ENCODE measurements at regions not wholly inside any gene's neighbourhood (a gene's known extent, or its start where the extent isn't known, plus 50 kb on each side); places are given as distances from the start of the nearest gene placed in this dataset.

- Histone ChIP-seq H3K4me3 (no peak overlapping the region), H3K27ac (no peak overlapping the region), H3K9me3 (no peaks in the 10 kb centered on the region), H3K4me1 (no peaks in the 10 kb centered on the region), H3K36me3 (no peaks in the 10 kb centered on the region), H3K27me3 (no peaks in the 10 kb centered on the region)
- TF ChIP-seq CTCF (IDR thresholded peaks at IDR 0.05): no peak
- intact Hi-C loops (cut with DNase I): no loop called here
- no peak for DNase-seq (ENCODE audit: low spot score in 2 of 2)
These were observed 190.3 kb downstream of the RBFOX3 start for GRCh38 chr17:79420318-79421243.

GRCh38 chr17:79417476-79417988 lies 193.3 kb downstream of the RBFOX3 start:
- no peak for DNase-seq (ENCODE audit: low spot score in 2 of 2)
- no peak for TF ChIP-seq CTCF (IDR thresholded peaks at IDR 0.05)
- intact Hi-C loops (cut with DNase I): no loop called here
- Histone ChIP-seq H3K27ac (no peak overlapping the region), H3K27me3 (peaks cover 5% of the 10 kb centered on the region), H3K36me3 (no peaks in the 10 kb centered on the region), H3K4me3 (no peak overlapping the region), H3K9me3 (no peaks in the 10 kb centered on the region), H3K4me1 (no peaks in the 10 kb centered on the region)

GRCh38 chr17:79415909-79416308 lies 194.9 kb downstream of the RBFOX3 start:
- H3K9me3 ChIP-seq: no peaks in the 10 kb centered on the region
- intact Hi-C loops (cut with DNase I): no loop called here
- peaks cover 5% of the 10 kb centered on the region for H3K27me3 ChIP-seq
- H3K4me3 ChIP-seq: no peak overlapping the region
- no peak for TF ChIP-seq CTCF (IDR thresholded peaks at IDR 0.05)
- H3K4me1 ChIP-seq: no peaks in the 10 kb centered on the region
- H3K36me3 ChIP-seq: no peaks in the 10 kb centered on the region
- no peak overlapping the region for H3K27ac ChIP-seq
- DNase-seq (ENCODE audit: low spot score in 2 of 2): no peak

GRCh38 chr17:79415365-79415764 lies 195.5 kb downstream of the RBFOX3 start:
- Histone ChIP-seq H3K4me3 (no peak overlapping the region), H3K36me3 (no peaks in the 10 kb centered on the region), H3K27me3 (peaks cover 5% of the 10 kb centered on the region), H3K27ac (no peak overlapping the region), H3K9me3 (no peaks in the 10 kb centered on the region), H3K4me1 (no peaks in the 10 kb centered on the region)
- no peak for TF ChIP-seq CTCF (IDR thresholded peaks at IDR 0.05)
- intact Hi-C loops (cut with DNase I): no loop called here
- no peak for DNase-seq (ENCODE audit: low spot score in 2 of 2)

GRCh38 chr17:79414793-79415211 lies 196.0 kb downstream of the RBFOX3 start:
- Histone ChIP-seq H3K4me3 (no peak overlapping the region), H3K27ac (no peak overlapping the region), H3K27me3 (peaks cover 5% of the 10 kb centered on the region), H3K4me1 (no peaks in the 10 kb centered on the region), H3K9me3 (no peaks in the 10 kb centered on the region), H3K36me3 (no peaks in the 10 kb centered on the region)
- no peak for TF ChIP-seq CTCF (IDR thresholded peaks at IDR 0.05)
- DNase-seq (ENCODE audit: low spot score in 2 of 2): no peak
- intact Hi-C loops (cut with DNase I): no loop called here

Measured in ascending aorta (tissue), 2 donors.